ENCODE measurements at regions not wholly inside any gene's neighbourhood (a gene's known extent, or its start where the extent isn't known, plus 50 kb on each side); places are given as distances from the start of the nearest gene placed in this dataset.

DNA sequence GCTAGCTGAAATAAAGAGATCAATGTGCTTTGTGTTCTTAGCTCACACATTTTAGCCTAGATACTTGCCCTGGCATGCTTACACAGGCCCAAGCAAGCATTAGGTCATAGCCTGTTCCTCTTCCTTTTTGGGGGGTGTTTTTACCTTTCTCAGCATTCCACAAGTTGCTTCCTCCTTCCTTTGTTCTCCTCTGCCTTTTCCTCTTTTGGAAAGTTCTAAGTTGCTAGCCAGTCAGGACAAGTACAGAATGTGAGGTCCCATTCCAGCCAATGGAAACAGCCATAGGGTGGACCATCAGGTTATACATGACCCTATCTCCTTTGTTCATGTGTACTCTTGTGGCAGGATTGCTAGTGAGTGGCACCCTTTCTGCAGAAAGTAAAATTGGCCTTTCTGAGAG is 154.9 kb downstream of the RASSF9 start:
- no peak overlapping the region for H3K4me3 Mint-ChIP-seq
- no peak overlapping the region for H3K27ac Mint-ChIP-seq
- no peak for TF ChIP-seq CTCF (IDR thresholded peaks at IDR 0.05)
- H3K27me3 Mint-ChIP-seq (ENCODE audit: insufficient read depth): no peaks in the 10 kb centered on the region
- DNase-seq: no peak
- peaks cover 5% of the 10 kb centered on the region; the same call in 1 of the 2 replicates for H3K36me3 Mint-ChIP-seq (ENCODE audit: low read depth)
- peaks cover 5% of the 10 kb centered on the region for H3K9me3 Mint-ChIP-seq
- H3K4me1 Mint-ChIP-seq (ENCODE audit: low read depth): no peaks in the 10 kb centered on the region

GRCh38 chr12:85683051-85683450 is 153.2 kb downstream of the RASSF9 start:
- H3K4me1 Mint-ChIP-seq (ENCODE audit: low read depth): no peaks in the 10 kb centered on the region
- H3K27me3 Mint-ChIP-seq (ENCODE audit: insufficient read depth): no peaks in the 10 kb centered on the region
- DNase-seq: no peak
- no peak for TF ChIP-seq CTCF (IDR thresholded peaks at IDR 0.05)
- peaks cover 5% of the 10 kb centered on the region; the same call in 1 of the 2 replicates for H3K36me3 Mint-ChIP-seq (ENCODE audit: low read depth)
- no peak overlapping the region for H3K27ac Mint-ChIP-seq
- H3K4me3 Mint-ChIP-seq: no peak overlapping the region
- peaks cover 5% of the 10 kb centered on the region for H3K9me3 Mint-ChIP-seq

DNA sequence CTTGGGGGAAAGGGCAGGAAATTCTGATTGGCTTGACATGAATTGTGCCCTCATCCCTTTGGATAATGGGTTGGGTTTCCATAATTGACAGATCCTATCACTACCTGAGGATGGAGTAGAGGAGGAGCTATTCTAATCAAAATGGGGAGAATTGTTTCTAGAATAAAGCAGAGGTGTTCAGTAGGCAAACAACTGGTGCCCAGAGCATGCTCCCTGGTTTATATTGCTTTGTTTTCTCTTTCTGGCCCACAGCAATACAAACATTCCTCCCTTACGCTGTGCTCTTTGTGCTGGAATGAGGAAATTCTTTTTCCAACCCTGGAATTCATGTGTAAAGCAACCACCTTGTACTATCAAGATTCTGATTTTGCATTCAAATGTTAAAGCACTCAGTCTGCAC is 147.4 kb downstream of the RASSF9 start:
- Mint-ChIP-seq H3K4me1 (ENCODE audit: low read depth) (no peaks in the 10 kb centered on the region), H3K36me3 (ENCODE audit: low read depth) (no peaks in the 10 kb centered on the region), H3K9me3 (no peaks in the 10 kb centered on the region; the same call in 1 of the 2 replicates), H3K27ac (no peak overlapping the region), H3K4me3 (no peak overlapping the region), H3K27me3 (ENCODE audit: insufficient read depth) (no peaks in the 10 kb centered on the region; the same call in 1 of the 2 replicates)
- TF ChIP-seq CTCF (IDR thresholded peaks at IDR 0.05): no peak
- DNase-seq: no peak

- no peak for TF ChIP-seq CTCF (IDR thresholded peaks at IDR 0.05)
- no peaks in the 10 kb centered on the region for H3K36me3 Mint-ChIP-seq (ENCODE audit: low read depth)
- no peaks in the 10 kb centered on the region; the same call in 1 of the 2 replicates for H3K9me3 Mint-ChIP-seq
- H3K27ac Mint-ChIP-seq: no peak overlapping the region
- H3K4me3 Mint-ChIP-seq: no peak overlapping the region
- H3K27me3 Mint-ChIP-seq (ENCODE audit: insufficient read depth): no peaks in the 10 kb centered on the region; the same call in 1 of the 2 replicates
- H3K4me1 Mint-ChIP-seq (ENCODE audit: low read depth): no peaks in the 10 kb centered on the region
- DNase-seq: no peak
These were observed 146.1 kb downstream of the RASSF9 start for GRCh38 chr12:85690146-85690545.

GRCh38 chr12:85693093-85693665 is 143.0 kb downstream of the RASSF9 start:
- TF ChIP-seq CTCF (IDR thresholded peaks at IDR 0.05): no peak
- no peak overlapping the region for H3K4me3 Mint-ChIP-seq
- no peak overlapping the region for H3K27ac Mint-ChIP-seq
- no peaks in the 10 kb centered on the region; the same call in 1 of the 2 replicates for H3K9me3 Mint-ChIP-seq
- no peaks in the 10 kb centered on the region for H3K4me1 Mint-ChIP-seq (ENCODE audit: low read depth)
- DNase-seq: no peak
- no peaks in the 10 kb centered on the region; the same call in 1 of the 2 replicates for H3K27me3 Mint-ChIP-seq (ENCODE audit: insufficient read depth)
- no peaks in the 10 kb centered on the region for H3K36me3 Mint-ChIP-seq (ENCODE audit: low read depth)

All from HFFc6 (cell line).